PC-3 (cell line): ENCODE measurements at regions not wholly inside any gene's neighbourhood (a gene's known extent, or its start where the extent isn't known, plus 50 kb on each side); places are given as distances from the start of the nearest gene placed in this dataset.

Source experiments
- ATAC-seq: fragments of 200-7000 bp; cut with Tn5 transposase; 2 replicates; pipeline ENCODE4 v1.9.1; 2020; ENCODE audit warnings: mild to moderate bottlenecking, moderate library complexity
- BruUV-seq: library from RNA; stranded (reverse); fragments of 400-500 nt; replicated peaks from 2 replicates; lab custom pipeline; 2021; lab: Mats Ljungman, UMichigan
- CTCF ChIA-PET: fragments of 300-600 bp; sonication (Branson Sonifier 250); formaldehyde crosslinking; loops from one replicate; lab custom pipeline; 2022; ENCODE audit warnings: antibody characterized with exemption; lab: Charles Lee
- POLR2A ChIA-PET: fragments of 300-600 bp; sonication (Branson Sonifier 250); formaldehyde crosslinking; loops from one replicate; lab custom pipeline; 2022; ENCODE audit warnings: antibody characterized with exemption; ENCODE audit not compliant: unreplicated experiment; lab: Charles Lee
- DNase-seq: peaks from one replicate; pipeline ENCODE4 v3.0.0-alpha.2; 2015
- H2AFZ ChIP-seq: fragments of 300-600 bp; sonication (generic); 2 replicates; pipeline ENCODE4 v1.6.0; 2016; ENCODE audit warnings: antibody characterized with exemption, low read length
- H3F3A ChIP-seq: fragments of 300-600 bp; sonication (generic); one replicate; pipeline ENCODE4 v1.6.0; 2017; ENCODE audit warnings: antibody characterized with exemption, low read length, control low read depth, mild to moderate bottlenecking; ENCODE audit not compliant: unreplicated experiment
- H3K27ac ChIP-seq: fragments of 300-600 bp; sonication (generic); 2 replicates; pipeline ENCODE4 v1.5.1; 2016; ENCODE audit warnings: mild to moderate bottlenecking, low read length
- H3K27me3 ChIP-seq: fragments of 300-600 bp; sonication (generic); 2 replicates; pipeline ENCODE4 v1.6.1; 2016; ENCODE audit warnings: low read length, mixed read lengths
- H3K36me3 ChIP-seq: fragments of 300-600 bp; sonication (generic); 2 replicates; pipeline ENCODE4 v1.6.1; 2016; ENCODE audit warnings: low read depth, mixed run types, low read length, mixed read lengths
- H3K4me1 ChIP-seq: fragments of 300-600 bp; sonication (generic); 2 replicates; pipeline ENCODE4 v1.5.1; 2016; ENCODE audit warnings: low read length; ENCODE audit not compliant: insufficient read depth
- H3K4me2 ChIP-seq: fragments of 300-600 bp; sonication (generic); 2 replicates; pipeline ENCODE4 v1.6.0; 2016; ENCODE audit warnings: low read length
- H3K4me3 ChIP-seq: fragments of 300-600 bp; sonication (generic); 2 replicates; pipeline ENCODE4 v1.5.1; 2016; ENCODE audit warnings: mild to moderate bottlenecking, low read length, mixed read lengths
- H3K79me2 ChIP-seq: fragments of 300-600 bp; sonication (generic); 2 replicates; pipeline ENCODE4 v1.6.1; 2017; ENCODE audit warnings: low read length, mixed read lengths
- H3K9ac ChIP-seq: fragments of 300-600 bp; sonication (generic); 2 replicates; pipeline ENCODE4 v1.6.0; 2016; ENCODE audit warnings: mild to moderate bottlenecking, low read length
- H3K9me2 ChIP-seq: fragments of 300-600 bp; sonication (generic); replicated peaks from 2 replicates; pipeline ENCODE4 v1.6.1; 2016; ENCODE audit warnings: mixed run types, low read length, mixed read lengths
- H3K9me3 ChIP-seq: fragments of 300-600 bp; sonication (generic); 2 replicates; pipeline ENCODE4 v1.6.1; 2016; ENCODE audit warnings: low read length, mixed read lengths
- H4K20me1 ChIP-seq: fragments of 300-600 bp; sonication (generic); 2 replicates; pipeline ENCODE4 v1.6.1; 2016; ENCODE audit warnings: low read length, mixed read lengths
- CTCF ChIP-seq: fragments of 300-600 bp; sonication (generic); conservative IDR thresholded peaks from 2 replicates; pipeline ENCODE4 v1.5.1; 2017; ENCODE audit warnings: antibody characterized with exemption, low read depth, mild to moderate bottlenecking, low read length
- EZH2 ChIP-seq: fragments of 300-600 bp; sonication (generic); IDR thresholded peaks from one replicate; pipeline ENCODE4 v1.6.1; 2017; ENCODE audit warnings: antibody characterized with exemption, mild to moderate bottlenecking, low read length; ENCODE audit not compliant: unreplicated experiment
- EZH2phosphoT487 ChIP-seq: fragments of 300-600 bp; sonication (generic); IDR thresholded peaks from 2 replicates; pipeline ENCODE4 v1.6.1; 2018; ENCODE audit warnings: mild to moderate bottlenecking, antibody characterized with exemption, low read length, borderline replicate concordance
- intact Hi-C: fragments of 100-400 bp; cut with micrococcal nuclease; formaldehyde crosslinking; loops from 2 replicates; pipeline ENCODE4 v1.9.0; 2023

- no peaks in the 10 kb centered on the region for H3K9me2 ChIP-seq
- no peak for TF ChIP-seq EZH2
- H3K79me2 ChIP-seq: no peaks in the 10 kb centered on the region
- H4K20me1 ChIP-seq: no peaks in the 10 kb centered on the region
- POLR2A ChIA-PET: no interaction called here
- H3K36me3 ChIP-seq: no peaks in the 10 kb centered on the region
- CTCF ChIA-PET: no interaction called here
- intact Hi-C loops: no loop called here
- no peak for ATAC-seq
- no peaks in the 10 kb centered on the region for H3K9me3 ChIP-seq
- no peak overlapping the region for H2AFZ ChIP-seq
- no TSS peak for BruUV-seq
- H3K4me3 ChIP-seq: no peak overlapping the region
- DNase-seq: no peak
- H3K4me2 ChIP-seq: no peak overlapping the region
- H3F3A ChIP-seq: no peaks in the 10 kb centered on the region
- no peaks in the 10 kb centered on the region for H3K27me3 ChIP-seq
- H3K4me1 ChIP-seq: no peaks in the 10 kb centered on the region
- H3K27ac ChIP-seq: no peak overlapping the region
- no peak overlapping the region for H3K9ac ChIP-seq
Observed at GRCh38 chr16:85503679-85504231, 109.4 kb upstream of the GSE1 start.

GRCh38 chr16:85504242-85504641, 108.9 kb upstream of the GSE1 start:
- POLR2A ChIA-PET: no interaction called here
- TF ChIP-seq EZH2: no peak
- no peak for ATAC-seq

GRCh38 chr16:85505794-85506634, 107.1 kb upstream of the GSE1 start:
- no peaks in the 10 kb centered on the region for H4K20me1 ChIP-seq
- no peak overlapping the region for H2AFZ ChIP-seq
- no peaks in the 10 kb centered on the region for H3K9me3 ChIP-seq
- no peak overlapping the region for H3K4me2 ChIP-seq
- H3F3A ChIP-seq: no peaks in the 10 kb centered on the region
- ChIA-PET POLR2A (no interaction called here), CTCF (no interaction called here)
- H3K27me3 ChIP-seq: no peaks in the 10 kb centered on the region
- no TSS peak for BruUV-seq
- no peaks in the 10 kb centered on the region for H3K79me2 ChIP-seq
- ATAC-seq (no peak), DNase-seq (no peak)
- H3K27ac ChIP-seq: no peak overlapping the region
- no peaks in the 10 kb centered on the region for H3K4me1 ChIP-seq
- TF ChIP-seq EZH2: no peak
- no peak for TF ChIP-seq CTCF
- no peak for TF ChIP-seq EZH2phosphoT487
- no peak overlapping the region for H3K4me3 ChIP-seq
- H3K9me2 ChIP-seq: no peaks in the 10 kb centered on the region
- no peak overlapping the region for H3K9ac ChIP-seq
- intact Hi-C loops: no loop called here
- no peaks in the 10 kb centered on the region for H3K36me3 ChIP-seq

More at GRCh38 chr16:85504242-85504641, 108.9 kb upstream of the GSE1 start:
- no peaks in the 10 kb centered on the region for H4K20me1 ChIP-seq
- no peak overlapping the region for H3K9ac ChIP-seq
- H3K9me3 ChIP-seq: no peaks in the 10 kb centered on the region
- no peaks in the 10 kb centered on the region for H3K36me3 ChIP-seq
- no peaks in the 10 kb centered on the region for H3K27me3 ChIP-seq
- H3K4me2 ChIP-seq: no peak overlapping the region
- intact Hi-C loops: no loop called here
- no peaks in the 10 kb centered on the region for H3K4me1 ChIP-seq
- no TSS peak for BruUV-seq
- H3K9me2 ChIP-seq: no peaks in the 10 kb centered on the region
- no peaks in the 10 kb centered on the region for H3F3A ChIP-seq
- no peaks in the 10 kb centered on the region for H3K79me2 ChIP-seq
- no peak overlapping the region for H2AFZ ChIP-seq
- DNase-seq: no peak
- no peak overlapping the region for H3K4me3 ChIP-seq
- H3K27ac ChIP-seq: no peak overlapping the region
- CTCF ChIA-PET: no interaction called here
